Large intestine (tissue), 3 donors: ENCODE measurements at regions not wholly inside any gene's neighbourhood (a gene's known extent, or its start where the extent isn't known, plus 50 kb on each side); places are given as distances from the start of the nearest gene placed in this dataset.
"Not testable (repeated sequence)": the region's sequence is repeated elsewhere in the genome, so short reads cannot be mapped to it uniquely, and the experiment has no call there.

Experiments used
- DNase-seq, 2 donors: peaks; one replicate each; pipeline versions ENCODE4 v3.0.0 to v3.0.0-alpha.2; 2013
- H3K27ac ChIP-seq: one replicate; pipeline ENCODE4 v1.5.1; 2013; ENCODE audit warnings: low read length
- H3K27me3 ChIP-seq: 2 replicates; pipeline ENCODE4 v1.6.1; 2013; ENCODE audit warnings: low read length; ENCODE audit not compliant: control insufficient read depth, insufficient read depth
- H3K36me3 ChIP-seq: 2 replicates; pipeline ENCODE4 v1.6.1; 2013; ENCODE audit warnings: low read length; ENCODE audit not compliant: control insufficient read depth, insufficient read depth
- H3K4me1 ChIP-seq: one replicate; pipeline ENCODE4 v1.6.1; 2013; ENCODE audit warnings: low read length; ENCODE audit not compliant: control insufficient read depth, insufficient read depth
- H3K4me3 ChIP-seq: one replicate; pipeline ENCODE4 v1.5.1; 2013; ENCODE audit warnings: low read length
- H3K9me3 ChIP-seq: one replicate; pipeline ENCODE4 v1.6.1; 2013; ENCODE audit warnings: mild to moderate bottlenecking, low read depth, low read length, moderate library complexity; ENCODE audit not compliant: control insufficient read depth
- WGBS: methylation state at CpG from one replicate; pipeline ENCODE4 v1.1.5; 2013; ENCODE audit warnings: low lambda C conversion rate; ENCODE audit not compliant: insufficient coverage; 5-methylcytosine and 5-hydroxymethylcytosine counted together

GRCh38 chr12:88729196-88729595, 148.9 kb upstream of the KITLG start:
- no peaks in the 10 kb centered on the region for H3K4me1 ChIP-seq
- H3K9me3 ChIP-seq = no peaks in the 10 kb centered on the region
- no peaks in the 10 kb centered on the region for H3K36me3 ChIP-seq
- no peaks in the 10 kb centered on the region for H3K27me3 ChIP-seq
- DNase-seq = no peak
- no peak overlapping the region for H3K27ac ChIP-seq
- H3K4me3 ChIP-seq = no peak overlapping the region

GRCh38 chr12:88726806-88727720, 146.8 kb upstream of the KITLG start:
- DNase-seq = no peak
- WGBS = 100% methylated on average over 1 of the region's 3 CpGs
- Histone ChIP-seq H3K27me3 (no peaks in the 10 kb centered on the region), H3K4me3 (no peak overlapping the region), H3K27ac (no peak overlapping the region), H3K36me3 (no peaks in the 10 kb centered on the region), H3K4me1 (no peaks in the 10 kb centered on the region), H3K9me3 (no peaks in the 10 kb centered on the region)

- Histone ChIP-seq H3K4me1 (no peaks in the 10 kb centered on the region), H3K4me3 (no peak overlapping the region), H3K36me3 (no peaks in the 10 kb centered on the region), H3K27ac (no peak overlapping the region), H3K9me3 (no peaks in the 10 kb centered on the region), H3K27me3 (no peaks in the 10 kb centered on the region)
- WGBS = no CpG with 5 or more reads among the region's 1 CpG
- DNase-seq = no peak
Measured at GRCh38 chr12:88725592-88726143, 145.4 kb upstream of the KITLG start.

- Histone ChIP-seq H3K27ac (no peak overlapping the region), H3K36me3 (no peaks in the 10 kb centered on the region), H3K4me1 (no peaks in the 10 kb centered on the region), H3K9me3 (no peaks in the 10 kb centered on the region), H3K27me3 (no peaks in the 10 kb centered on the region), H3K4me3 (no peak overlapping the region)
- no peak for DNase-seq
- WGBS = 100% methylated on average over 1 of the region's 3 CpGs
Measured at GRCh38 chr12:88723219-88723618, 142.9 kb upstream of the KITLG start.

GRCh38 chr12:88720785-88721650, 140.7 kb upstream of the KITLG start:
- Histone ChIP-seq H3K27me3 (no peaks in the 10 kb centered on the region), H3K36me3 (no peaks in the 10 kb centered on the region), H3K27ac (no peak overlapping the region), H3K9me3 (no peaks in the 10 kb centered on the region), H3K4me3 (no peak overlapping the region), H3K4me1 (no peaks in the 10 kb centered on the region)
- no peak for DNase-seq
- WGBS = 75% methylated on average over 2 of the region's 5 CpGs

GRCh38 chr12:88720231-88720630, 140.0 kb upstream of the KITLG start:
- Histone ChIP-seq H3K9me3 (no peaks in the 10 kb centered on the region), H3K4me1 (no peaks in the 10 kb centered on the region), H3K27ac (no peak overlapping the region), H3K4me3 (no peak overlapping the region), H3K36me3 (no peaks in the 10 kb centered on the region), H3K27me3 (no peaks in the 10 kb centered on the region)
- DNase-seq = no peak

DNA sequence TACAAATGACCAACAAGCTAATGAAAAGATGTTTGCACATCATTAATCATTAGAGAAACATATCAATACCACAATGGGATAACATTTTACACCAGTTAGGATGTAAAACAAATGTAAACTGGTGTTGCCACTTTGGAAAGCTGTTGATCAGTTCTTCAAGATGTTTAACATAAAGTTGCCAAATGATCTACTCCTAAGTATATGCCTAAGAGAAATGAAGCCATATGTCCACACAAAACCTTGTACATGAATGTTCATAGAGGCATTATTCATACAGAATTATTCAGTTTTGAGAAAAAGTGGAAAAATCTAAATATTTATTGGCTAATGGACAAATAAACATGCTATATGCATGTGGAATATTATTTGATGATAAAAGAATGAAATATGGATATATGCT, 136.9 kb upstream of the KITLG start:
- H3K9me3 ChIP-seq = no peaks in the 10 kb centered on the region
- no peak for DNase-seq
- H3K36me3 ChIP-seq = no peaks in the 10 kb centered on the region
- no peak overlapping the region for H3K4me3 ChIP-seq
- no peaks in the 10 kb centered on the region for H3K27me3 ChIP-seq
- H3K4me1 ChIP-seq = no peaks in the 10 kb centered on the region
- H3K27ac ChIP-seq = no peak overlapping the region

DNA sequence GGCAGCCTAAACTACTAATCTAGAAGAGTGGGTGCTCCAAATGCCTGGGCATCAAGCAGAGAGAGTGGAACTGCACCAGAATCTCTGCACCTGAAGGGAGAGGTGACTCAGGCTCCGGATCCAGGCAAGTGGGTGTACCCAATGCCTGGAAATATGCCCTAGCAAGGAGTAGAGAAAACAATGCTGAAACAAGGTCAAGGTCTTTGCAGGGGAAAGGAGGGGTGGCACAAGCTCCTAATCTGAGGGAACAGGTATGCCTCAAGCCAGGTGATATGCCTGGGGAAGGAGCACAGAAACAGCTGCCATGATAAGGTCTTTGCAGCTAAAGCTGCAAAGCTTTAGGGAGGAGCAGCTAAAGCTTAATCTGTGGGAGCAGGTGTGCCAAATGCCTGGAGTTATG, 136.0 kb upstream of the KITLG start:
- no peak overlapping the region for H3K4me3 ChIP-seq
- H3K36me3 ChIP-seq = no peaks in the 10 kb centered on the region
- no peak overlapping the region for H3K27ac ChIP-seq
- DNase-seq = no peak
- H3K9me3 ChIP-seq = no peaks in the 10 kb centered on the region
- H3K4me1 ChIP-seq = no peaks in the 10 kb centered on the region
- H3K27me3 ChIP-seq = no peaks in the 10 kb centered on the region
- WGBS = no CpG with 5 or more reads among the region's 1 CpG

DNA sequence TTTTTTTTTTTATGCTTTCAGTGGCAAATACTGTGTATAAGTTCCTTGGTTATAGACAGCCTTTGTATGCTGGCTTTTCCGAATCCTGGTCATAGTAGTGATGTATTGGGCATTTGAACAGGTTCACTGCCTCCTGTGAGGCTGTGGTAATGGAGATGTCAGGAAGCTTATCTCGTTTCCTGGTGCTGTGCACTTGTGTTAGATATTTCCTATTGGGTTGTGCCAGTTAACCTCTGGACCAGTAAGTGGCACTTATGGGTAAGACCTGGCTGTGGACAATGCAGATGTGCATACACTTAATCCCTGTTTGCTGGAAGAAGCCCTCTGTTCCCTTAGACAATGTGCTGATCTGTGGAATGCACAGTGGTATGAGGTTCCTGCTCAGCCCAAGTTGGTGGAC, 135.4 kb upstream of the KITLG start:
- Histone ChIP-seq H3K4me3 (no peak overlapping the region), H3K9me3 (no peaks in the 10 kb centered on the region), H3K4me1 (no peaks in the 10 kb centered on the region), H3K27me3 (no peaks in the 10 kb centered on the region), H3K36me3 (no peaks in the 10 kb centered on the region), H3K27ac (no peak overlapping the region)
- DNase-seq = no peak
- WGBS = no CpG with 5 or more reads among the region's 2 CpGs

DNA sequence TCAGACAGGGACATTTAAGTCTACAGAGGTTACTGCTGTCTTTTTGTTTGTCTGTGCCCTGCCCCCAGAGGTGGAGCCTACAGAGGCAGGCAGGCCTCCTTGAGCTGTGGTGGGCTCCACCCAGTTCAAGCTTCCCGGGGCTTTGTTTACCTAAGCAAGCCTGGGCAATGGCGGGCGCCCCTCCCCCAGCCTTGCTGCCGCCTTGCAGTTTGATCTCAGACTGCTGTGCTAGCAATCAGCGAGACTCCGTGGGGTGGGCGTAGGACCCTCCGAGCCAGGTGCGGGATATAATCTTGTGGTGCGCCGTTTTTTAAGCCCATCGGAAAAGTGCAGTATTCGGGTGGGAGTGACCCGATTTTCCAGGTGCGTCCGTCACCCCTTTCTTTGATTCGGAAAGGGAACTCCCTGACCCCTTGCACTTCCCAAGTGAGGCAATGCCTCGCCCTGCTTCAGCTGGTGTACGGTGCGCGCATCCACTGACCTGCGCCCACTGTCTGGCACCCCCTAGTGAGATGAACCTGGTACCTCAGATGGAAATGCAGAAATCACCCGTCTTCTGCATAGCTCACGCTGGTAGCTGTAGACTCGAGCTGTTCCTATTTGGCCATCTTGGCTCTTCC, 134.1 kb upstream of the KITLG start:
- H3K9me3 ChIP-seq, DNase-seq, H3K27me3 ChIP-seq, H3K4me1 ChIP-seq, H3K36me3 ChIP-seq, H3K27ac ChIP-seq, H3K4me3 ChIP-seq: not testable (repeated sequence)
- 100% methylated on average over 1 of the region's 25 CpGs for WGBS
